SK-N-SH (cell line): ENCODE measurements at regions not wholly inside any gene's neighbourhood (a gene's known extent, or its start where the extent isn't known, plus 50 kb on each side); places are given as distances from the start of the nearest gene placed in this dataset.

Experiments used
- CTCF ChIA-PET: fragments of 300-600, 350-600 bp; formaldehyde crosslinking; extraction: SDS; loops from one replicate; lab custom pipeline; 2021; lab: Yijun Ruan, JAX
- POLR2A ChIA-PET: fragments of 350-600 bp; sonication (Branson Sonifier 250); formaldehyde crosslinking; extraction: SDS; loops from one replicate; lab custom pipeline; 2020; ENCODE audit warnings: antibody characterized with exemption, inconsistent platforms; lab: Yijun Ruan, JAX
- DNase-seq: peaks from one replicate; pipeline ENCODE4 v3.0.0; 2012
- H2AFZ ChIP-seq: fragments of 200-600 bp; sonication (generic); 2 replicates; pipeline ENCODE4 v1.8.1; 2016; ENCODE audit warnings: antibody characterized with exemption, mild to moderate bottlenecking, low read depth
- H3F3A ChIP-seq: fragments of 200-600 bp; sonication (generic); replicated peaks from 2 replicates; pipeline ENCODE3; 2016; ENCODE audit warnings: antibody characterized with exemption, mild to moderate bottlenecking; ENCODE audit not compliant: insufficient read depth
- H3K27ac ChIP-seq, 2 experiments: fragments of 200-500 bp in 1 of 2; fragments of 200-600 bp in 1 of 2; sonication (Bioruptor generic) in 1 of 2; sonication (generic), shearing (Covaris generic) in 1 of 2; 2 replicates each; pipeline versions ENCODE4 v1.5.1 to v1.6.1; 2014 to 2016; ENCODE audit warnings: low read depth in 2 of 2, inconsistent platforms in 1 of 2, low read length in 1 of 2, mild to moderate bottlenecking in 1 of 2, mixed read lengths in 1 of 2
- H3K27me3 ChIP-seq: fragments of 200-600 bp; sonication (generic), shearing (Covaris generic); 2 replicates; pipeline ENCODE4 v1.6.1; 2016; ENCODE audit warnings: mixed run types; ENCODE audit not compliant: insufficient read depth
- H3K36me3 ChIP-seq, 2 experiments: fragments of 200-500 bp in 1 of 2; fragments of 200-600 bp in 1 of 2; sonication (Bioruptor generic) in 1 of 2; sonication (generic) in 1 of 2; replicated peaks in 1 of 2; 2 replicates each; pipeline versions ENCODE3 to v1.5.1; 2014 to 2016; ENCODE audit warnings: low read length in 1 of 2, mild to moderate bottlenecking in 1 of 2; ENCODE audit not compliant: insufficient read depth in 2 of 2, control insufficient read depth in 1 of 2
- H3K4me1 ChIP-seq, 2 experiments: fragments of 200-500 bp in 1 of 2; fragments of 200-600 bp in 1 of 2; sonication (Bioruptor generic) in 1 of 2; sonication (generic), shearing (Covaris generic) in 1 of 2; 2 replicates each; pipeline versions ENCODE4 v1.5.1 to v1.6.1; 2014 to 2016; ENCODE audit warnings: low read depth in 1 of 2, low read length in 1 of 2, mixed run types in 1 of 2; ENCODE audit not compliant: insufficient read depth in 2 of 2, control insufficient read depth in 1 of 2
- H3K4me2 ChIP-seq: fragments of 200-600 bp; sonication (generic), shearing (Covaris generic); 2 replicates; pipeline ENCODE4 v1.6.1; 2017; ENCODE audit warnings: mixed run types
- H3K4me3 ChIP-seq, 2 experiments: fragments of 200-500 bp in 1 of 2; fragments of 200-600 bp in 1 of 2; sonication (Bioruptor generic) in 1 of 2; sonication (generic), shearing (Covaris generic) in 1 of 2; 2 replicates each; pipeline versions ENCODE4 v1.5.1 to v1.8.1; 2014 to 2016; ENCODE audit warnings: low read depth in 2 of 2, inconsistent platforms in 1 of 2, low read length in 1 of 2, mild to moderate bottlenecking in 1 of 2, mixed read lengths in 1 of 2, moderate library complexity in 1 of 2
- H3K79me2 ChIP-seq: fragments of 200-600 bp; sonication (generic); 2 replicates; pipeline ENCODE4 v1.8.1; 2017; ENCODE audit warnings: mild to moderate bottlenecking; ENCODE audit not compliant: insufficient read depth
- H3K9ac ChIP-seq: fragments of 200-600 bp; sonication (generic); 2 replicates; pipeline ENCODE4 v1.6.1; 2017; ENCODE audit warnings: mixed run types
- H3K9me2 ChIP-seq: fragments of 200-600 bp; sonication (generic); 2 replicates; pipeline ENCODE4 v1.6.1; 2017; ENCODE audit warnings: mixed run types
- H3K9me3 ChIP-seq: fragments of 200-600 bp; sonication (generic); 2 replicates; pipeline ENCODE4 v1.6.1; 2017; ENCODE audit warnings: mixed run types, mild to moderate bottlenecking, moderate library complexity
- H4K20me1 ChIP-seq: fragments of 200-600 bp; sonication (generic); 2 replicates; pipeline ENCODE4 v1.6.1; 2017; ENCODE audit warnings: mild to moderate bottlenecking, mixed run types; ENCODE audit not compliant: insufficient read depth
- EP300 ChIP-seq, 2 experiments: IDR thresholded peaks; 2 replicates each; pipeline versions ENCODE4 v1.4.0 to v1.6.1; 2012; ENCODE audit warnings: borderline replicate concordance in 1 of 2, low read depth in 1 of 2, low read length in 1 of 2
- EZH2phosphoT487 ChIP-seq: fragments of 200-600 bp; sonication (generic); IDR thresholded peaks from 2 replicates; pipeline ENCODE4 v1.6.1; 2017; ENCODE audit warnings: low read depth, mixed run types, mild to moderate bottlenecking, antibody characterized with exemption, moderate library complexity, borderline replicate concordance
- FOSL2 ChIP-seq: IDR thresholded peaks from 2 replicates; pipeline ENCODE4 v1.4.0; 2012; ENCODE audit warnings: low read depth, mild to moderate bottlenecking, moderate library complexity, borderline replicate concordance
- FOXJ3 ChIP-seq: sonication (generic); formaldehyde crosslinking; IDR thresholded peaks from 2 replicates; pipeline ENCODE4 v1.5.1; 2020; ENCODE audit warnings: mild to moderate bottlenecking, missing genetic modification reagents
- REST ChIP-seq: IDR thresholded peaks from 2 replicates; pipeline ENCODE4 v1.6.1; 2012; ENCODE audit warnings: mild to moderate bottlenecking, low read depth, low read length, moderate library complexity
- RXRA ChIP-seq: IDR thresholded peaks from 2 replicates; pipeline ENCODE4 v1.4.0; 2012; ENCODE audit warnings: low read depth, mild to moderate bottlenecking, borderline replicate concordance
- TEAD4 ChIP-seq: IDR thresholded peaks from 2 replicates; pipeline ENCODE4 v1.4.0; 2012; ENCODE audit warnings: mild to moderate bottlenecking, borderline replicate concordance; ENCODE audit not compliant: insufficient read depth
- USF1 ChIP-seq: IDR thresholded peaks from 2 replicates; pipeline ENCODE4 v1.4.0; 2012; ENCODE audit warnings: low read depth, borderline replicate concordance
- WGBS: methylation state at CpG from one replicate; pipeline ENCODE4 v1.1.6; 2017; ENCODE audit warnings: low lambda C conversion rate; 5-methylcytosine and 5-hydroxymethylcytosine counted together
- TF ChIP-seq, protein P1 (sequence below): fragments of 150-350 bp; IDR thresholded peaks from 2 replicates; pipeline ENCODE4 v1.6.1; 2017; ENCODE audit warnings: antibody characterized with exemption, low read length, low read depth, borderline replicate concordance
- TF ChIP-seq, protein P2 (sequence below): fragments of 150-350 bp; IDR thresholded peaks from 2 replicates; pipeline ENCODE4 v1.6.1; 2016; ENCODE audit warnings: mild to moderate bottlenecking, low read depth, low read length

DNA sequence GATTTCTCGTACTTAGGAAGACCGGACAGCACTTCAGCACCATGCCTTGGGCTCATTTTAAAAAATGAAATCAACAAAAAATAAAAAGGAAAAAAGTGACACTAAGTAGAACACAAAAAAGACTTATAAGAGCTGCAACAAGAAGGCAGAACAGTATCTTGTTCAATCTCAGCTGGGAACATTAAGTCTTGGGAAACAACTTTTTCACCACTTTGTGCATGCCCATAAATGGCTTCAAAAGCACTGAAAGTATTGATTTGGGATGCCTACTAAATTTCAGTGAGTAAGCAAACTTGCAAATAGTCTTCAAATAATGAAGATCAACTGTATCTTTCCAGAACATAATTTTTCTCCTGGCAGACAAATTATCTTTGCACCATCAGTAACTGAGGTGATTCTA is 489.3 kb downstream of the NXPH1 start:
- Histone ChIP-seq H3K27ac (no peak overlapping the region), H2AFZ (no peak overlapping the region), H3K79me2 (no peaks in the 10 kb centered on the region), H3K9me2 (no peaks in the 10 kb centered on the region; the same call in 1 of the 2 replicates), H4K20me1 (no peaks in the 10 kb centered on the region), H3K4me3 (no peak overlapping the region)
- TF ChIP-seq, protein P1, sequence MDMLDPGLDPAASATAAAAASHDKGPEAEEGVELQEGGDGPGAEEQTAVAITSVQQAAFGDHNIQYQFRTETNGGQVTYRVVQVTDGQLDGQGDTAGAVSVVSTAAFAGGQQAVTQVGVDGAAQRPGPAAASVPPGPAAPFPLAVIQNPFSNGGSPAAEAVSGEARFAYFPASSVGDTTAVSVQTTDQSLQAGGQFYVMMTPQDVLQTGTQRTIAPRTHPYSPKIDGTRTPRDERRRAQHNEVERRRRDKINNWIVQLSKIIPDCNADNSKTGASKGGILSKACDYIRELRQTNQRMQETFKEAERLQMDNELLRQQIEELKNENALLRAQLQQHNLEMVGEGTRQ, result no peak
- TF ChIP-seq REST (no peak), EZH2phosphoT487 (no peak), USF1 (no peak), TEAD4 (no peak), FOXJ3 (CRISPR knock-in tag) (no peak), EP300 (IDR thresholded peaks at IDR 0.05; ENCODE audit: borderline replicate concordance in 1 of 2, low read depth in 1 of 2, low read length in 1 of 2) (no peak), FOSL2 (no peak), RXRA (no peak)
- TF ChIP-seq, protein P2, sequence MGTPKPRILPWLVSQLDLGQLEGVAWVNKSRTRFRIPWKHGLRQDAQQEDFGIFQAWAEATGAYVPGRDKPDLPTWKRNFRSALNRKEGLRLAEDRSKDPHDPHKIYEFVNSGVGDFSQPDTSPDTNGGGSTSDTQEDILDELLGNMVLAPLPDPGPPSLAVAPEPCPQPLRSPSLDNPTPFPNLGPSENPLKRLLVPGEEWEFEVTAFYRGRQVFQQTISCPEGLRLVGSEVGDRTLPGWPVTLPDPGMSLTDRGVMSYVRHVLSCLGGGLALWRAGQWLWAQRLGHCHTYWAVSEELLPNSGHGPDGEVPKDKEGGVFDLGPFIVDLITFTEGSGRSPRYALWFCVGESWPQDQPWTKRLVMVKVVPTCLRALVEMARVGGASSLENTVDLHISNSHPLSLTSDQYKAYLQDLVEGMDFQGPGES, result no peak
- TF ChIP-seq, all 33 proteins: peak for 0
- DNase-seq, result no peak
- H3F3A ChIP-seq, result no peaks in the 10 kb centered on the region
- 52% methylated on average over 2 of the region's 2 CpGs for WGBS
- H3K4me1 ChIP-seq, result no peaks in the 10 kb centered on the region
- H3K9ac ChIP-seq, result no peak overlapping the region
- ChIA-PET POLR2A (no interaction called here), CTCF (interaction anchor here (0.6 kb wide), 1 partner anchor 60 kb away, joined by 3 read pairs; no protein-coding TSS in a partner anchor)
- no peaks in the 10 kb centered on the region for H3K27me3 ChIP-seq
- no peaks in the 10 kb centered on the region; the same call in 1 of the 2 replicates for H3K9me3 ChIP-seq
- no peak overlapping the region for H3K4me2 ChIP-seq
- no peaks in the 10 kb centered on the region for H3K36me3 ChIP-seq
